ENCODE measurements at regions not wholly inside any gene's neighbourhood (a gene's known extent, or its start where the extent isn't known, plus 50 kb on each side); places are given as distances from the start of the nearest gene placed in this dataset.
"Not testable (repeated sequence)": the region's sequence is repeated elsewhere in the genome, so short reads cannot be mapped to it uniquely, and the experiment has no call there.

DNA sequence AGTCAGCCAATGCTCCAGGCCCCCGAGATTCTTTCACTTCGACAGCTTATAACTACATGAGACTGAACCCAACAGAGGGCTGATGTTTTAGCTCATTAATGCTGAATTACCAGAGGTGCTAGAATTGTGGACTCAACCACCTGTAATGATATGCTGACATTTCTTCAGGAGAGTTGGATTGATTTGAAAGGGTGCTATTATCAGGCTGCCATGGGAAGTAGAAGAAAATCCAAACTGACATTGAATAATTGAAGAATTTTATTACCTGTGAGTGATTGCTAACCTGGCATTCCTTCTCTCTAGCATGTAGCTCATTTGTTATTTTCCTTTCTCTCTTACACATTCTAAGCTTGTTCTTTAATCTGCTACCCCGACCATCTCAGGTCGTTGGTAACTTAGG, 488.8 kb downstream of the PID1 start:
- no peak for FAIRE-seq

DNA sequence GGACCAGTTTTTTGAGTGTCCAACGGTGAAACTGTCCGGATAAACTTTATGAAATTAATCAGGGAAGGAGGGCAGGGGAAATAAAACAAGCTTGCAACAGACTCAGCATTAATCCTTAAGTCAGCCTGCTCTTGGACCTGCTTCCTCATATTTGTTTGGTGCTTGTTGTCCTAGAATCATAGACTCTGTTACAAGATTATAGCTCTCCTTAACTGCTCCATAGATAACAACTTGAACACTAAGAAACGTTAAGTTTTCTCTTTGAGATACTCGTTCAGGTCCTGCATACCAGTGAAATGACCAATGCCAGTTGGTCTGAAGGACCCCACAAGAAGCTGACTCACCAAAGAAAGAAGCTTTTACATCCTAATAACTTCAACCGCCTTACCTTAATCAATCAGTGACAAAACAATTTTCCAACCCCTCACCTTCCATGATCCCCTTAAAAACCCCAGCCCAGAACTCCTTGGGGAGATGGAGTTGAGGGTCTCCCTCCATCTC, 493.2 kb downstream of the PID1 start:
- no peak for FAIRE-seq

DNA sequence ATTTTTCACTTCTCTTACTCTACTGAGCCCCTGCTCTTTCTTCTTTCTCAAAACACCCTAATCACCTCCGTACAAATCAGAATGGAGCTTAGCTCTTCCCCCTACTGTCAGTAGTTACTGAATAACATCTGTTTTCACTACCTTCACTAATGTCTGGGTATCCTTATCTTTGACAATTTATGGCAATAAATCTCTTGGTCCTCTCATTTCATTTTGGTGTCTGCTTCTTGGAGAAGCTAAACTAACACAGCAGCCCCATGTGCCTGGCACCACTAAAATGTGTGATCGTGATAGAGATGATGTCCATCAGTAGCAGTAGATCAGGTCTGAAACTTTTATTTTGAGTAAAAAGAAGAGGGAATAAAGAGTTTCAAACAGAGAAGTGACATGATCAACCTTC, 496.5 kb downstream of the PID1 start:
- no peak for FAIRE-seq

DNA sequence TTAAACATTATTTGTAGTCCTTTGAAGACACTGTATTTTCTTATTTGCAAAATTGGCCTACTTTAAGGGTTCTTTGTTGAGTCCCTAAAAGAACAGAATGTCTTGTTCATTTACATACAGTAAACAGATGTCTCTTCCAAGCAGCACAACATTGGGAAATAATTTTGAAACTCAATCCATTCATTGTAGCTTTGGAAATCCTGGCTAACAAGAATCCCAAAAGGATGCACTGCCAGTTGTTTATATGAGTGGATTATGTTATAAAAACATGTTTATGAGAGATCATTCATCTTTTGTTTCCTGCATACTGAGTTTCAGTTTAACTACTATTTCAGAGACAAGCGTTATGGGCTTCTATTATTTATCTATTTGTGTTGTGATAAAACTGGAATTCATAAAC, 499.3 kb downstream of the PID1 start:
- no peak for FAIRE-seq

DNA sequence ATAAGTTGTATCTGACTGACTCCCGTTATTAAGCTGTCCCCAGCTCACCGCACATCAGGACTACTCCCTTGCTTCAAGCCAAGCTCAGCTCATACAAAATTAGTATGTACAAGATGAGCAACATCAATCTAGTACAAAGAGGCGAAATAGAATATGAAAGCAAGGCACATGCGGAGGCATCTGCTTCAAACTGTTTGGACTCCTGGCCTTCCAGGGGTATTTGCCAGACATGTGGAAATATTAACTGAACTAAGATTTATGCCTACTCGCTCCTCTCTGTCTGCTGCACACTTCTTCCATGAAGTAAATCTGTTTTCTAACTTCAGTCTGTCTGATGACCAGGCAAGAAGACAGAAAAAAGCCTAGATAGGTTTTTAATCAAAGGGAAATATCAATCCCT, 499.8 kb downstream of the PID1 start:
- FAIRE-seq = no peak

DNA sequence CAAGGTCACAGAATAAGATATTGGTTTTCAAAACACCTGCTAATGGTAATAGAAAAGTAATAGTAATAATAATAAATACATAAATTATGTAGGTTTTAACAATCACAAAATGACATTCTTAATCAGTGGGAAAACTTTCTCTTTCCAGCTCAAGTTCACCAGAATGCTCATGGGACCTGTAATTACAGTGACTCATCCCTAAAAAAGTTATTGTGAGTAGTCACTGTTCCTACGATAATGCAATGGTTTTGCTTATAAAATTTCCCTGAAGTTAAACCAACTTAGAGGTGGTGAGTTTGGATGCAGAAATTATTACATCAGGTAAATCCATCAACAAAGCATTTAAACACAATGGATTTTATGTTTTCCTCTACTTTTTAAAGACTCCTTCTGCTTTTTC, 502.3 kb downstream of the PID1 start:
- no peak for FAIRE-seq

DNA sequence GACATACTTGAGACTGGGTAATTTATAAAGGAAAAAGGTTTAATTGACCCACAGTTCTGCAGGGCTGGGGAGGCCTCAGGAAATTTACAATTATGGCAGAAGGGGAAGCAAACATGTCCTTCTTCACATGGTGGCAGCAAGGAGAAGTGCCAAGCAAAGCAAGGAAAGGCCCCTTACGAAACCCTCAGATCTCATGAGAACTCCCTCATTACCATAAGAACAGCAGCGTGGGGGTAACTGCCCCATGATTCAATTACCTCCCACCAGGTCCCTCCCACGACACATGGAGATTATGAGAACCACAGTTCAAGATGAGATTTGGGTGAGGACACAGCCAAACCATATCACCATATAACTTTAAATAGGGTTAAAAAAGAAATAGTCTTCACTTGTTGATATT, 502.9 kb downstream of the PID1 start:
- FAIRE-seq = not testable (repeated sequence)

DNA sequence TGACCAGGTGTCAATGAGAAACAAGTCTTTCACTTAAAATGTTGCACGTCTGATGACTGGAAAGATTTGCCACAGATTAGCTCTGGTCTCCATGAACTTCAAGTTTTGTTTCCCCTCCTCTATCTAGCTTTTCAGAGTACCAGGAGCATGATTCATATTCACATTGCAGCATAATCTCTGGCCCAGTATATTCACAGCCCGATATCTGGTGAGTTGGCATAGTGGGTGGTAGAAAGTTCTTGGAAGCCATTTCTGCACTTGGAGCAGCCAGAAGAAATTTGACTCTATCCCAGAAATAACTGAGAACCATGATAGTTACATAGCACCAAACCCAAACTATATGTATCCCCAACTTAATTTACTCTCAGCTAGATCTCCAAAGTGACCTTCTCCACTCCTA, 503.9 kb downstream of the PID1 start:
- no peak for FAIRE-seq

DNA sequence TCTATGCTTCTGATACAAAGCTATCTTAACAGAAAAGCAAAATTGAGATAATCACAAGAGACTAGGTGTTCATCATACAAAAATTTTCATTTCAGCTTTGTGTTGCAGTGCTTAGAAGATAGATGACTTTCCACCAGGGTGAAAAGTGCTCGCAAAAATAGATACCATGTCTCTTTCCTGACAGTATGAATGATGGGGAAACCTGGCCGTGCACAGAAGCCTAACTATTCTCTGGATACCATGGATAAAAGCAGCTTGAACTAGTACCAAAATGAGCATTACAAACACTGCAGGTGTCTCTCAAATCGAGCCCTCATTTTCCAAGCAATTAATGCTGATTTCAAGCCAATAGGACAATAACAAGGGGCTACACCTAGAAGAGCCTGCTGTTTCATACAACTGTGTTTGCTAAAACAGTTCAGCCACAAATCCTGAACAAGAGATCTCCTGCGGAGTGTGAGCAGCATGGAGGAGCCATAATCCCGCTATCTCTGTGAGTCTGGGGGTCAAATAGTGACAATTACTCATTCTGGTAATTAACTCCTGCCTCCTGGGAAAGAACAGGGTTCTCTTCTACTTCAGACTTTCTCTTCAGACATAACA, 507.6 kb downstream of the PID1 start:
- no peak for FAIRE-seq

DNA sequence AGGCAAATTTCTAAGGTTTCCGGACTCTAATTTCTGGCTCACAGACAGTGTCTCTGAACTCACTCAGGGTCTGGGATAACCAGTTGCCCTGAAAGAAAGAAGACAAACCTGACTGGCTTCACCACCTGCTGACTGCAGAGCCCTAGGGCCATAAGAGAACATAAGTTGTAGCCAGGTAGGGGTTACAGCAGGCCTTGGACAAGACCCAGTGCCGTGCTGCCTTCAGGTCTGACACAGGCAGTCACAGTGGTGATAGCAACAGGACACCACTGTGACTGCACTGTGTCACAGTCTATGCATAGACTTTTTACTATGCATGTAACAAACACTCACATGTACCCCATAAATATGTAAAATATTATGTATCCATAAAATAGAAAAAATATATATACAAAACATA, 508.5 kb downstream of the PID1 start:
- FAIRE-seq = no peak

DNA sequence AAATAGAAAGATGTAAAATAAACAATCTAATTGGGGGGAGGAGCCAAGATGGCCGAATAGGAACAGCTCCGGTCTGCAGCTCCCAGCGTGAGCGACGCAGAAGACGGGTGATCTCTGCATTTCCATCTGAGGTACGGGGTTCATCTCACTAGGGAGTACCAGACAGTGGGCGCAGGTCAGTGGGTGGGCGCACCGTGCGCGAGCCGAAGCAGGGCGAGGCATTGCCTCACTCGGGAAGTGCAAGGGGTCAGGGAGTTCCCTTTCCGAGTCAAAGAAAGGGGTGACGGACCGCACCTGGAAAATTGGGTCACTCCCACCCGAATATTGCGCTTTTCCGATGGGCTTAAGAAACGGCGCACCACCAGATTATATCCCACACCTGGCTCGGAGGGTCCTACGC, 515.4 kb downstream of the PID1 start:
- FAIRE-seq = not testable (repeated sequence)

DNA sequence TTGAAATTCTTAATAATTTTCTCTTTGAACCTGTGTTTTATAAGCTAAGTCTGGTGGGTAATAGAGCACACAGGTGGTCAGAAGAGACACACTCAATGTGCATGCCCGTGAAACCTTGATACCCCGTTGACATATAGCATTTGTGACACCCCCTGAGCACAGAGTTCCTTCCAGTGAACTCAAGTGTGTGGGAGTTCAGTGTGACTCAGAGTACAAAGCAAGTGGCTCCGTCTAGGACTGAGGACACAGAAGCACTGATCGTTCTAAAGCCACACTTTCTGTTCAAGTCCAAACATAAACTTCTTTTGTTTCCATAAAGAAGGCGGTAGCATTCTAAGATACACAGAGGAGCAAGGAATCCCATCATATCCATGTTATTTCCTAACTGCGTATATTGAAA, 523.6 kb downstream of the PID1 start:
- no peak for FAIRE-seq

DNA sequence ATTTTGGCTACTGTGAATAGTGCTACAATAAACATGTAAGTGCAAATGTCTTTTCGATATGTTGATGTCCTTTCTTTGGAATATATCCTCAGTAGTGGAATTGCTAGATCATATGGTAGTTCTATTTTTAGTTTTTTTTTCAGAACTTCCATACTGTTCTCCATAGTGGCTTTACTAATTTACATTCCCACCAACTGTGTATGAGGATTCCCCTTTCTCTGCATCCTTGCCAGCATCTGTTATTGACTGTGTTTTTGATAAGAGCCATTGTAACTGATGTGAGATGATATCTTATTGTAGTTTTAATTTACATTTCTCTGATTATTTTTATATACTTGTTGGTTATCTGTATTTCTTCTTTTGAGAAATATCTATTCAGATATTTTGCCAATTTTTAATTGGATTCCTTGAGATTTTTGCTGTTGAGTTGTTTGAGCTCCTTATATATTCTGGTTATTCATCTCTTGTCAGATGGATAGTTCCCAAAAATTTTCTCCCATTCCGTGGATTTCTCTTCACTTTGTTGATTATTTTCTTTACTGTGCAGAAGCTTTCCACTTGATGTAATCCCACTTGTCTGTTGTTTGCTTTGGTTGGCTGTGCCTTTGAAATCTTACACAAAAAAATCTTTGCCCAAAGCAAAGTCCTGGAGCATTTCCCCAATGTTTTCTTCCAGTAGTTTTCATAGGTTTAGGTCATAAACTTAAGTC, 532.3 kb downstream of the PID1 start:
- FAIRE-seq = no peak

DNA sequence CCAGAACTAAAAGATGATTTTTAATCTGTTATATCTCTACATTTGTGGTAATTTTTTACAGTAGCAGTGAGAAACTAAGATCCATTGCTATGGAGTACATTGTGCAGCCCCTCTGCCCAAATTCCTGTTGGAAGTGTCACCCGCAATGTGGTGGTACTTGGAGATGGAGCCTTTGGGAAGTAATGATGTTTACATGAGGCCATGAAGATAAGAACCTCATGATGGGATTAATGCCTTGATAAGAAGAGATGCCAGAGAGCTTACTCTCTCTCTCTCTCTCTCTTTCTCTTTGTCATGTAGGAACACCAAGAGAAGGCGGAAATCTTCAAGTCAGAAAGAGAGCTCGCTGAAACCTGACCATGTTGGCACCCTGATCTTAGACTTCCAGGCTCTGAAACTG, 535.4 kb downstream of the PID1 start:
- no peak for FAIRE-seq

DNA sequence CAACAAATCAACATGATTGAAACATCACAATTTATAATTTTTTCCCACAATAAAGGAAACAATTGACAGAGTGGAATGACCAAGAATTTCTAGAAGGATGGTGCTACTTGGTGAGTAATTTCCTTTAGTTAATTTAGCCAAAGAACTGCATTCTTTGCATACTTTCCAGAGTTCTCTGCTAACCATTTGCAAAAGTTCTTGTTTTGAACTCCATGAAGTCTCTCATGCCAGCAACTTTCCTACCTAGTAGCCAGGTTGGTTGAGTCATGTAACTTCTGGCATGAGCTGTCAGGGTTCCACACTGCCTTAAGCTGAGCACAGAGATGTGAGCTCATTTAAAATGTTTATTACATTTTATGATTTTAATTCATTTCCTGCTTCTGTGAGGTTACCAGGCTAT, 539.6 kb downstream of the PID1 start:
- FAIRE-seq = no peak

DNA sequence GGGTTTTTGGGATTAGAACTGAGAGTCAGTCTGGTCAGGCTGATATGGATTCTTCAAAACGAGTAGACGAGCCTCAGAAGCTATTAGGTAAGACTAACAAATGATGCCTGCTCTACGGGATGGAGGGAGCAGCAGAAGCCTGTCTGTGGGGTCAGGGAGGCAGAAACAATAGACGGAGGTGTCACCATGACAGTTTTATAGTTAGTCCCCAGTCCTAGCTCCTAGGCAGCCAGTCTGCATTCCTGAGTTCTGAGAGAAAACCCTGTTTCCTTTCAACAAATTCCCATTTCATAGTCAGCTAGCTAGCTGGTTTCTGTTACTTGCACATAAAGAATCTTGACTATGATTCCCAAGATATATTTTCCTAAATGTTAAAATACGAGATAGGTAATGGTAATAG, 542.1 kb downstream of the PID1 start:
- FAIRE-seq = no peak

DNA sequence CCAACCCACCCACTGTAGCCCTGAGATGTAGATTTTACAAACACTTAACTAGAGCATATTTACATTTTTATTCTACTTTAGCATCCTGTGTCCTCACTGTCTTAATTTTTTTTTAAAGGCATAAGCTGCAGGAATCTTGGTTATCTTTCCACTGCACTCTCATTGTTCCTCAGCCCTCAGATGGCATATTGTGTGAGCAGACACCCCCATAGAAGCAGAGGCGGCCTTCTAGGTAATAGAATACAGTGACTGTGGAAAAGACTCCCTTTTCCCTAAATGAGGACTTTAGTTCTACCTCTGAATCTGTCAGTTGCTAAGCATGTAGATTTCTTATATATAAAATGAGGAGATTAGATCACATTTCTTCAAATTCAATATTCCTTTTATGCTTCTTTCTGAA, 543.5 kb upstream of the SPHKAP start:
- FAIRE-seq = no peak

DNA sequence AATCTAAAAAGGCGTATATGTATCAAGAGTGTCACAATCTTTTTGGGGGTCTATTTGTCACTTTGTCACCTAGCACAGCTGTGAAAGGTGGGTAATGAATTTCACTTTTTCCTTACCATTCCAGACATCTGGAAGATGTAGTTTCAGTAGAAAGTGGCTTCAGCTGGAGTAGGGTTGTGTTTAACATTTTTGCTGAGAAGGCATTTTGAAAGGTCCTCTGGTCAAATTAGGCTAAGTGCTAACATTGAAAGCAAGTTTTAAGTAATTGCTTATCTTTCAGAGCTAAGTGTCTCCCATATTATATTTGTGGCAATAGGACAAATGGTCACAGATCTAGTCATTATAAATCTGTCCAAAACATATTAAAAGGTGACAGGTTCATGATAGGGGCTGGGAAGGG, 542.1 kb upstream of the SPHKAP start:
- no peak for FAIRE-seq

DNA sequence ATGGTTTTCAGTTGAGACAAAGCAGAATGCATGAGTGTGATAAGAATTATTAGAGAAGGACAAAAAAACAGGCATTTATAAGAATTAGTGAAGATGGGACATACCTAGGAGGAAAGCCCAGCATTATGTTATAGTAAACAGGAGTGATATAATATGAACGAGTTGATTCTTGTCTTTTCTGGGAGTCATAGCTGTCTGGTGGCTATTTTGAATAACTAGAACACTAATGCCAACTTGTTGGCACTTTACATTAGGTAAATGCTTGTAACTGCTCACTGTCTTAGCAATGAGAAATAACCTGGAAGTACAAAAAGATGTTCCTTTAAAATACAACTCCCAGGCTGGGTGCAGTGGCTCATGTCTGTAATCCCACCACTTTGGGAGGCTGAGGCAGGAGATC, 540.8 kb upstream of the SPHKAP start:
- FAIRE-seq = no peak

DNA sequence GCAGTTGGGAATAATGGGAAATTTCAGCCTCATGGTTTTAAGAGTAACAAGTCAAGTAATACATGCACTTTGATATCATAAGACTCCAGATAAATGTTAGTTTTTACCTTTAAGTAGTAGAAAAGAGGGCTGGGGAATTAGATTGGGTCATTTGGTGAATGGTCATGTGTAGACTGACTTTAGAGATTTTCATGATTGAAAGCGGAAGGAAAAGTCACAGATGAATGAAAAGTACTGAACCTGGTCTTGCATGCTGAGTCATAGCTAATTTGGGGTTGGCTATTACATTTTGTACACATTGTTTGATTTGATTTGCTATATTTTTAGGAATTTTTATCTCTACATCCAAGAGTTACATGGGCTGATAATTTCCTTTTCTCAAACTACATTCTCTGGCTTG, 539.4 kb upstream of the SPHKAP start:
- FAIRE-seq = no peak

DNA sequence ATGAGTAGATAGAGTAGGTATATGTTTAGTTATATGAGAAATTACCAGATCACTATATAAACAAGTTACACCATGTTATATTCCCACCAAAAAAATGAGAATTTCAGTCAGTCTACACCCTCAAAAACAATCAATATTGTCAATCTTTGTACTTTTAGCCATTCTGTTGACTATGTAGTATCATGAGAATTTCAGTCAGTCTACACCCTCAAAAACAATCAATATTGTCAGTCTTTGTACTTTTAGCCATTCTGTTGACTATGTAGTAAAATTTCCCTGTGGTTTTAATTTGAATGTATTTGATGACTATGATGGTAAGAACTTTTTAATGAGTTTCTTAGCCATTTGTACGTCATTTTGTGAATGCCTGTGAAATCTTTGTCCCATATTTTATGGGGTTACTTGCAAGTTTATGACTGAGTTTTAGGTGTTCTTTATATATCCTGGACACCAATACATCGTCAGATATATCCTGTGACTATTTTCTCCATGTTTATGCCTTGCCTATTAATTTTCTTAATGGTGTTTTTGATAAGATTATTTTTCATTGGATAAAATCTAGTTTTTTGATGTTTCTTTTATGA, 528.4 kb upstream of the SPHKAP start:
- no peak for FAIRE-seq

DNA sequence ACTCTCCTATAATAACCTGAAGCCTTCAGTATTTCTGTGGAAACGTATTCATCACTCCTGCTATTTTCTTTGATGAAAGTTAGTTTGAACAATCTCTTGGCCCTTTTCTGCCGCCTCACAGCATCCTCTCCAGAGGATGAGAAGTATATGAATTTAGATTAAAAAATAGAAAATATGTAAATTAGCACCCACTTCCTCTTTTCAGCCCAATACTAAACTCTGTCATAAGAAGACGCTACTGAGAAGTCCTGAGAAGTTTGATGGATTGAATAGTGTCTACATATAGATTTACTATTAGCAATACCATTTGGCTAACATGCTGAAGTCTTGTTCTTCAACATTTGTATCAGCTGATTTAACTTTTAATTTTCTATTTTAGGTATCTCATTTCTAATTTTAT, 526.4 kb upstream of the SPHKAP start:
- FAIRE-seq = no peak

DNA sequence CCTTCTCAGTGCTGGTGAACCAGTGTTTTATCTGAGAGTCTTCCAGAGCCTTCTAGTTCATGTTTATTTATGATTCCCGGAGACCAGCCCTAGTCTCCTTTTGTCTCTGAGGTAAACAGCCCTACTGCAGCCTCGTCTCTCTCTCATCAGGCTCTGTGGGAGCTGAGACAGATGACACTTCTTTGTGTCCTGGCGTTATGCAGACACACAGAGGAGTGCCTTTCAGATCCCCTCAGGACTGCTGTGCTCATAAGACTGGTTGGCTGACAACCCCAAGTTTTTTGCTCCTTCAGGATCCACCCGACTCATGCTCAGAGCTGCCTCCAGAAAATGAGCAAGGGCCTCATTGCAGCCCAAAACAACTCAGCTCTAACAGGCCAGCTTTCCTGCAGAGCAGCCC, 523.8 kb upstream of the SPHKAP start:
- no peak for FAIRE-seq

DNA sequence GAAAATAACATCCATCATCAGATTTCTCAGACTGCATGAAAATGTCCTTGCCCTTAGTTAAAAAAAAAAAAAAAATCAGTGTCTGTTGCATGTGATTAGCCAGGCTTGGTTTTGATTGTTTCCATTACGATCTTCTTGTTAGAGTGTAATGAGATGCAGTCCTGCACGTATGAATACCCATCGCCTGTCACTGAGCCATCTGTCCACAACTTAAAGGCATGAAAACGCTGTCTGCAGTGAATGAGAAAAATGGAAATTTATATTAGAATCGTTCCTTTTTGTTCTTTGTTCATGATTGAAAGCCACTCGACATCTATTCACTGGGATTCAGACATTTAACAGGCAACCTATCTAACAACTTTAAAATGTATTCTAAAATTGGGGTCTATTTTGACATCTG, 521.7 kb upstream of the SPHKAP start:
- FAIRE-seq = no peak

DNA sequence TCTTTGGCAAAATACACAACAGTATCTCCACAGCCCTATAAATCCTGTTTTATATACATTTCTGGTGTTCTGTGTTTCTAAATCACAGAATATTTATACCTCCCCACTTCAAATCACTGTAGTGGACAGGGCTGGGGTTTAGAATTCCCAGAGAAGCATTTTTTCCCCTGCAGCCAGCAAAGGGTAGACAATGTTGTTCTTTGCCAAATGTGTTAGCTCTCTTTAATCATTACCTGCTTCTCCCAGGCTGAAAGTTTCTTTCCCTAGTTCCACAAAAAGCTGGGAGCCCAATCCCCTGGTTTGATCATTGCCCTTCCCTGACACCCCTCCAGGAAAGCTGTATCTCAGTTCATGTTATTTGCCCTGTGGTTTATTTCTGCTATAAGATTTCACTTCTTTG, 520.0 kb upstream of the SPHKAP start:
- FAIRE-seq = no peak

Measured in G401.6 (cell line).